OCI-LY3 (cell line): ENCODE measurements at regions not wholly inside any gene's neighbourhood (a gene's known extent, or its start where the extent isn't known, plus 50 kb on each side); places are given as distances from the start of the nearest gene placed in this dataset.

Source experiments
- CTCF ChIP-seq: fragments of 200-600, 300-600 bp; sonication (generic); IDR thresholded peaks from 2 replicates; pipeline ENCODE4 v1.5.1; 2014; ENCODE audit warnings: antibody characterized with exemption, low read length, low read depth
- EZH2phosphoT487 ChIP-seq: fragments of 200-600 bp; shearing (Covaris generic); IDR thresholded peaks from 2 replicates; pipeline ENCODE4 v1.6.1; 2018; ENCODE audit warnings: antibody characterized with exemption, mixed run types, low read depth

DNA sequence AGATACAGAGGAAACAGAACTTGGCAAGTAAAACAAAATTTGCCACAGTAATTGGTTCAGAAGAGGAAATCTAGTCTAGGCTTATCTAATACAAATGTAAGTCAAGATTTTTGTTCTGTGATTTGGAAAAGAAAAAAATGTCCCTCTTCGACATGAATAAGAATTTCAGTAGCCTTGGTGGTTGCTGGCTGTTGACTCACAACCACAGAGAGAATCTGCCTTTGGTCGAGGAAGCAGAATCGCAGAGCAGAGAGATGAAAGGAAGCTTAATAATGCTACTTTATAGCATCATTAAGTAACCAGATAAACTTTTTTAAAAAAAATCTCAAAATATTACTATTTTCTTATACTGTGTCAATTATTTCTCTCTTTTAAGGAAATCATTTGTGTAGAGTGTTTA lies 1096.6 kb downstream of the FLRT2 start:
- TF ChIP-seq CTCF (no peak), EZH2phosphoT487 (no peak)
